ENCODE measurements at regions not wholly inside any gene's neighbourhood (a gene's known extent, or its start where the extent isn't known, plus 50 kb on each side); places are given as distances from the start of the nearest gene placed in this dataset.
A peak's percentile ranks its signal among the peaks of the same experiment; 100 is the strongest.

DNA sequence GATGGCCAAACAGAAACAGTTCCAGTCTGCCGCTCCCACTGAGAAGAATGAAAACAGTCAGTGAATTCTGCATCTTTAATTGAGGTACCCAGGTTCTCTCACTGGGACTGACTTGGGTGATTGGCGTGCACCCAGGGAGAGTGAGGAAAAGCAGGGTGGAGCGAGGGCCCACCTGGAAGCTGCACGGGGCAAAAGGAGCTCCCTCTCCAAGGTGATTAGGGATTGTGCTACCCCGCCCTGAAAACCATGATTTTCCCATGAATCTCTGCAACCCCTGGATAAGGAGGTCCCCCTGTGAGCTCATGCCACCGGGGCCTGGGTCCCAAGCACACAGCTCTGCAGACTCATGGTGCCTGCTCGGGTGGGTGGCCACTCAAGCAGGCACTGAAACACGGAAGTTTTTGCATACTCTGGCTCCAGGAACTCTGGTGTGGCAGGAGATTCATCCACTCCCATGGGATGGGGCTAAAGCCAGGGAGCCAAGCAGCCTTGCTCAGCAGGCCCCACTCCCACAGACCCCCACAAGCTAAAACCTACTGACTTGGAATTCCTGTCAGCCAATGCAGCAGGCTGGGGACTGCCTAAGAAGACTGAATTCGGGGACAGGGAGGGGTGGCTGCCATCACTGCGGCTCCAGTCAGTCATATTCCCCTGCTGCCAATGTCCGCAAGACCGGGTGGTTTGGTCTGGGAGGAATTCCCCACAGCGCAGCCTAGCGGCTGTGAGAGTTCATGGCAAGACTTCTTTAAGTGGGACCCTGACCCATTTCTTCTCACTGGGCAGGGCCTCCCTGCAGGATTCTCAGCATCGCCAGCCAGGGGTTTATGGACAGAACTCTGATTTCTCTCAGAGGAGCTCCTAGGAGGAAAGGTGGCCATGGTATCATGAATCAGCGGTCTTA, 652.2 kb upstream of the RGMB start:
- Histone ChIP-seq H3K9me3 (peaks cover 4% of the 10 kb centered on the region), H3K4me3 (no peak overlapping the region), H3K36me3 (no peaks in the 10 kb centered on the region), H3K27me3 (no peaks in the 10 kb centered on the region)
- no peak for DNase-seq

DNA sequence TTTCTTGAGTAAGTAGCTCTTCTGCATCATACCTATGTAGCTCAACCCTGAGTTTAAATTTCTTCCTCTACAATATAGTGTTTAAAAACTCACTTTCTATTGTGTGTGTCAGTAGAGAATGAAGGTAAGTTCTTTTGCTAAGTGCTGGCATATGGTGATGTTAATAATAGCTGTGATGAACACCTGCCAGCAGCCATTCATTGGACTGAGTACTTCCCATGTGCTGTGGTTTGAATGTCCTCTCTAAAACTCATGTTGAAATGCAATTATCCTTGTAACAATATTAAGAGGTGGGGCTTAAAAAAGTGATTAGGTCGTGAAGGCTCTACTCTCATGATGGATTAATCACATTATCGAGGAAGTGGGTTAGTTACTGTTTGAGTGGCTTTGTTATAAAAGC, 645.2 kb upstream of the RGMB start:
- Histone ChIP-seq H3K36me3 (no peaks in the 10 kb centered on the region), H3K9me3 (peaks cover 2% of the 10 kb centered on the region; the same call in 1 of the 2 replicates), H3K27me3 (no peaks in the 10 kb centered on the region), H3K4me3 (no peak overlapping the region)
- DNase-seq: no peak

DNA sequence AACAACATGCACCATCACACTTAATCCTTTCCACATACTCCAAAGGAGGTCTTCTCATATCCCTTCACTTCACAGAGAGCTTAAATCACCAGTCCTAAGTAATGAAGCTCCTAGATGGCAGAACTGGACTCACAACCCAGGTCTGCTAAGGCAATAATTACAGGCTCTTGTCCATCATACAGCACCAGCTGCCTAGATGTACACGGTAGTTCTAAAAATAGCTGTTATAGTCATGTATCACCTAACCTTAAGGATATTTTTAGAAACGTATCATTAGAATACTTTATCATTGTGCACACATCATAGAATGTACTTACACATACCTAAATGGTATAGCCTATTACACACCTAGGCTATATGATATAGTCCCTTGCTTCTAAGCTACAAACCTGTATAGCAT, 644.6 kb upstream of the RGMB start:
- Histone ChIP-seq H3K36me3 (no peaks in the 10 kb centered on the region), H3K4me3 (no peak overlapping the region), H3K9me3 (peaks cover 2% of the 10 kb centered on the region; the same call in 1 of the 2 replicates), H3K27me3 (no peaks in the 10 kb centered on the region)
- no peak for DNase-seq

DNA sequence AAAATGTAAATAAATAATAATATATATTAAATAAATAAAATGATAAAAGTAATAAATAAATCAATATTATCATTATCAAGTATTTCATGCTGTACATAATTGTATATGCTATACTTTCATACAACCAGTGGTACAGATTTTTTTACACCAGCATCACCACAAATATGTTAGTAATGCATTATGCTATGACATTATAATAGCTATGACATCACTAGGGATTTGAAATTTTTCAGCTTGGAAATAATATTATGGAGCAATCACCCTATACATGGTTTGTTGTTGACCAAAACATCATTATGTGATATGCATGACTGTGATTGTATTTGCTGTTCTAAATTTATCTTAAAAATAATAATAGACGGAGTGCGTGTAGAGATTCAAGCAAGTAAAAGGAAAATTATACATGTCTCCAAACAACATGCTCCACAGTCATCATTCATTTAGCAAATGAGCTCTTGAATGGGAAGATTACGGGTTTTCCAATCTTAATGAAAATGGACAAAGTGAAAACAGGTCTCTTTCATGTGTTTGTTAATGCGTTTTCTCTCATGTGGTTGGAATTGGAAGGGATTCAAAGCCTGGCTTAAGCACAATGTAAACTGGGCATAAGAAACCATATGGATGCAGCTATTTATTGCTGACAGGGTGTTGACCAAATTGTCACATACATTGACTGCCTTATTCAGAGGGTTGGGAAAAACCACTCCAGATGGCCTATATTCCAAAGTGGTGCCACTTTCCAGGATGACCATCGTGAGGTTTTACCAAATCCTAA, 643.0 kb upstream of the RGMB start:
- Histone ChIP-seq H3K4me3 (no peak overlapping the region), H3K36me3 (no peaks in the 10 kb centered on the region), H3K9me3 (no peaks in the 10 kb centered on the region), H3K27me3 (no peaks in the 10 kb centered on the region)
- no peak for DNase-seq

DNA sequence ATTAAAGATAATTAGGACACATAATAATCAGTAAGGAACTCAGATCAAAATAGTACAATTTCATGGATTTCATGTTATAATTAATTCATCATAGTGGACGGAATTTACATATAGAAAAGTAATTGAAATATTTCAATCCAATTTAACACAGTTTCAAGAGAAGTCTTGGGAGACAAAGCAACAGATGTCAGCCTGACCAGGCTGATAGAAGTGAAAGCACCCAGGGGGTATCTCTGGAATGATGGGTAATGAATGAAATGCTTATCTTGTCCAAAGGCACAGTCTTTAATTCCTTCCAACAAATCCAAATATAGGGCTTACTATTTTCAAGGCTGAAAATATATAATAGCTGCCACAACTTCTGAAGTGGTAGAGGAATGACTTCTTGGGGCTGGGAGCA, 629.3 kb upstream of the RGMB start:
- H3K9me3 ChIP-seq: peaks cover 2% of the 10 kb centered on the region; the same call in 1 of the 2 replicates
- H3K36me3 ChIP-seq: no peaks in the 10 kb centered on the region
- no peaks in the 10 kb centered on the region for H3K27me3 ChIP-seq
- DNase-seq: no peak
- H3K4me3 ChIP-seq: no peak overlapping the region

DNA sequence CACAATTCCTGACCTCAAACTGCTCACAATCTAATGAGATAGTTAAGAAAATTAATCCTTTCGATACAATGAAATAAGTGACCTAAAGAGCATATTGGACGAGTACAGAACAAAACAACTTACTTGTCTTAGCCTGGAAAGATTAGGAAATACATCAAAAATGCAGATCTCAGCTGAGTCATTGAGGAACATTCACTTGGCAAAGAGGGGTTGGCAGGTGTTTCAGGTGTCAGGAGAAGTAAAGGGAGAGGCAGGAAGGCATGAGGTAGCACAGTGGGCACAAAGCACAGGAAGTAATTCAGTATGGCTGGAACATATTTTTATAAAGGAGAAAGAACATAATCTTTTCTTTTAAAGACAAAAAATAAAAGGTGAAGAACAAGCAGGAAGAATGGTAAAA, 628.8 kb upstream of the RGMB start:
- DNase-seq: no peak
- H3K36me3 ChIP-seq: no peaks in the 10 kb centered on the region
- no peaks in the 10 kb centered on the region for H3K27me3 ChIP-seq
- no peak overlapping the region for H3K4me3 ChIP-seq
- H3K9me3 ChIP-seq: peaks cover 1% of the 10 kb centered on the region; the same call in 1 of the 2 replicates

DNA sequence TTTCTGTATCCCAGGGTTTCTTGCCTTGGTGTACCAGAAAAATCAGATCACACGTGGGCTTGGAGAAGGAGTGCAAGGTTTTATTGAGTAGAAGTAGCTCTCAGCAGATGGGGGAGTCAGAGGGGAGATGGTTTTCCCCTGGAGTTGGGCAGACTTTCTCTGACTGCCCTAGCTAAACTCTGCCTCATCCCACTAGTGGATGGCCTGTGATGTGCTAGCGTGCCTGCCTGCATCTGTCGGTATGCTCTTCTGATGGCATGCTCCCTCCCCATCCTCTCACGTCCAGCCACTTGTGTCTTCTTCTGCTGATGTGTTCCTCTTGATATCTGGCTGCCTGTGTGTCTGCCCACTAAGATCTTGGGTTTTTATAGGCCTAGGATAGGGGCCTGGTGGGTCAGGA, 616.1 kb upstream of the RGMB start:
- no peaks in the 10 kb centered on the region for H3K9me3 ChIP-seq
- no peak overlapping the region for H3K4me3 ChIP-seq
- no peaks in the 10 kb centered on the region for H3K27me3 ChIP-seq
- no peak for DNase-seq
- no peaks in the 10 kb centered on the region for H3K36me3 ChIP-seq

DNA sequence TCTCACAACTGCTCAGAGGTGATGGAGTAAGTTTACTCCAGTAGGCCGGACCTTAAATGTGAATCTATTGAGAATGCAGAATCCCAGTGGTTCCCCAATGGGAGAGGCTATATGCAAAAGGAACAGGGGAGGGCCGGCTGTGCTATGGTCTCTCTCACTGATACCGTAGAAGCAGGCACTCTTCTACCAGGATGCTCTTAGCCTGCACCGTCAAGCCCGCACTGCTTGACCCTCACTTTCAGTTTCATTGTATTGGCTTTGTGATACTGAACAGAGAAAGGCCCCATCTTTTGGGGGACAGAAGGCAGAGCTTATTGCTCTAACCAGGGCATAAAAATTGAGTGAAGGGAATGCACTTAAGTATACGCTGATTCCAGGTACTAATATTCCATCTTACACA, 615.0 kb upstream of the RGMB start:
- H3K9me3 ChIP-seq: no peaks in the 10 kb centered on the region
- H3K4me3 ChIP-seq: no peak overlapping the region
- no peaks in the 10 kb centered on the region for H3K36me3 ChIP-seq
- H3K27me3 ChIP-seq: no peaks in the 10 kb centered on the region
- DNase-seq: no peak

DNA sequence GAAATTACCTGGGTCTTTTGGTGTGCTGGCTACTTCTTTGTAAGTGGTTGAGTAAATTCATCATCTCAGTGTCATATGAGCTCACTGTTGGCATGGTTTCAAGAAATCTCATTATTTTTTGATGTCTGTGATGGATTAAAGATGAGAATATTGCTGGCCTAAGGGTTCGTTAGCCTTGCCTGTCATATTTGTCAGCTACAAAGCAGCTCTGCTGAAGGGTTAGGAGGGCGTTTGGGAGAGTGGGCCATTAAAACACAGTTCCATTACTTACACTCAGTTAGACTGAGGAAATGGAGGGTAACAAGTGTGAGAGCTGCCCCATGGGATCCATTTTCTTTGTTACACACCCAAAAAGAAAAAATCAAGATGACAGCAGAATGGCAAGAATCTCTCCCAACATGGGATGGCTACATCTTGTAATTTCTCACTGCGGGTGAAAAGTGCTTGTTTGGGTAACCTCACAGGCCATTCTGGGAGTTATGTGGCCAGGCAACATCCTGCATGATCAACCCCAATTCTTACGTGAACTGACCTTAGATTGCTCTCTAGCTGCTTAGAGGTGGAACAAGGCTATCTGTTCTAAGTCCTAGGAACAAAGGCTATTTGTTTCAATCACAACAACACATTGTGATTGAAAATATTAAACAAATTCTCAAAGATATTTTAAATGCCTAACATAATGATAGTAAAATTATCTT, 609.5 kb upstream of the RGMB start:
- Histone ChIP-seq H3K4me3 (no peak overlapping the region), H3K36me3 (no peaks in the 10 kb centered on the region), H3K9me3 (no peaks in the 10 kb centered on the region), H3K27me3 (no peaks in the 10 kb centered on the region)
- no peak for DNase-seq

DNA sequence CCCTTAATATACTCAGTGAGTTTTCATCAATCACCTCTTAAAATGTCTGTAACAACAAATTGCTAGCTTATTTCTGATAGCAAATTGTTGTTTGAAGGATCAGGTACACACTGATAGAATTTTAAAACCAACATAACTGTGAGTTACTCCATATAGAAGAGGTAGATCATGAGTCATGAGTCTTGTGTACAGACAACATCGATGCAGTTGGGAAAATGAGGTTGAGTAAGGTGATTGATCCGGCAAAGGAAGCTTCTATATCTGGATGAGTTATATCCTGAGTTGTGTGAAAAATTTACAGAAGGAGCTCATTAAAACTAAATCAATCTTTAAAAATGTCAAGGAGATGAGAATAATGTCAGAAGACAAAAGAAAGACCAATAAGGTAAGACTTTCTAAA, 604.6 kb upstream of the RGMB start:
- no peak for DNase-seq
- no peaks in the 10 kb centered on the region for H3K27me3 ChIP-seq
- H3K36me3 ChIP-seq: no peaks in the 10 kb centered on the region
- no peak overlapping the region for H3K4me3 ChIP-seq
- H3K9me3 ChIP-seq: no peaks in the 10 kb centered on the region

DNA sequence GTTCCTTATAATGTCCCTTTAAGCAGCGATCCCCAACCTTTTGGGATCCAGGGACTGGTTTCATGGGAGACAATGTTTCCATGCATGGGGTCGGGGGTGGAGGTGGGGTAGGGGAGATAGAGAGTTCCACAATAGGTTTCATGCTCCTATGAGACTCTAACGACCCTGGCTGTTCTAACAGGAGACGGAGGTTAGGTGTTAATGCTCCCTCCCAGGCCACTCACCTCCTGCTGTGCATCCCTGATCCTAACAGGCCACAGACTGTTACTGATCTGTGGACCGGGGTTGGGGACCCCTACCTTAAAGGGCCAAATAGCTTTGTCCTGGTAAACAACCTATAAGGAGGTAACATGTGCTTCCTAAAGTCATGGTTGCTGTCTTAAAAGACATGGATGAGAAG, 602.5 kb upstream of the RGMB start:
- DNase-seq: no peak
- H3K4me3 ChIP-seq: no peak overlapping the region
- H3K27me3 ChIP-seq: no peaks in the 10 kb centered on the region
- H3K36me3 ChIP-seq: no peaks in the 10 kb centered on the region
- no peaks in the 10 kb centered on the region for H3K9me3 ChIP-seq

DNA sequence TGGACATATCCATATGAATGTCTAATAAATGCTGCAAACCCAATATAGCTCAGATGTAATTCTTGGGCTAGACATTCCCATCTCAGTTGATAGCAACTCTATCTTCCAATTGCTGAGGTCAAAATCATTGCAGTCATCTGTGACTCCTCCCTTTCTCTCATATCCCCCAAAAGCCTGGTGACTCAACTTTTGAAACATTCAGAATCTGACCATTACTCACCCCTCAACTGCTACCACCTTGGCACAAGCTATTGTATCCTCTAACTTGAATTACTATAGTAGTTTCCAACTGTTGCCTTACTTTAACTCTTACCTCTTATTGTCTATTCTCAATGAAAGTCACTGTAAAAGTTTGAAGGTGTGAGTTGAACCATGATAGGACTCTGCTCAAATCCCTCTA, 600.1 kb upstream of the RGMB start:
- peak; percentile 47 for DNase-seq
- no peaks in the 10 kb centered on the region; the same call in 1 of the 2 replicates for H3K9me3 ChIP-seq
- no peaks in the 10 kb centered on the region for H3K36me3 ChIP-seq
- no peaks in the 10 kb centered on the region for H3K27me3 ChIP-seq
- no peak overlapping the region for H3K4me3 ChIP-seq

DNA sequence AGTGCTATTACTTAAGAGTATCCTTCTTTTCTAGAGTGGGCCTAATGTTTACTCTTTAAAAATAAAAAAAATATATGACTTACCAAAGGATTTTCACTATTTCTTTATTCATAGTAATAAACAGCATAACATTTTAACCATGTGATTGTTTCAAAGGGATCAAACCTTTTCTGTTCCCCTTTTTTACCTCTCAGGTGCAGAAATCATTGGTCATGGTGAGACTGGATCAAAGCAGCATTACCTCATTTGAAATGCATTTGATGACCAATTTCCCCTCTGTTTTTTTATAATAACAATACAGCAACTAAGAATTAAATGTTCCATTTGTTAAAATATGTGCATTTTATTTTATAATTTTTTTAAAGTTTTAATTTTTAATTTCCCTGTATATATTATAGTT, 598.0 kb upstream of the RGMB start:
- Histone ChIP-seq H3K36me3 (no peaks in the 10 kb centered on the region), H3K4me3 (no peak overlapping the region), H3K27me3 (no peaks in the 10 kb centered on the region), H3K9me3 (no peaks in the 10 kb centered on the region; the same call in 1 of the 2 replicates)
- DNase-seq: no peak

DNA sequence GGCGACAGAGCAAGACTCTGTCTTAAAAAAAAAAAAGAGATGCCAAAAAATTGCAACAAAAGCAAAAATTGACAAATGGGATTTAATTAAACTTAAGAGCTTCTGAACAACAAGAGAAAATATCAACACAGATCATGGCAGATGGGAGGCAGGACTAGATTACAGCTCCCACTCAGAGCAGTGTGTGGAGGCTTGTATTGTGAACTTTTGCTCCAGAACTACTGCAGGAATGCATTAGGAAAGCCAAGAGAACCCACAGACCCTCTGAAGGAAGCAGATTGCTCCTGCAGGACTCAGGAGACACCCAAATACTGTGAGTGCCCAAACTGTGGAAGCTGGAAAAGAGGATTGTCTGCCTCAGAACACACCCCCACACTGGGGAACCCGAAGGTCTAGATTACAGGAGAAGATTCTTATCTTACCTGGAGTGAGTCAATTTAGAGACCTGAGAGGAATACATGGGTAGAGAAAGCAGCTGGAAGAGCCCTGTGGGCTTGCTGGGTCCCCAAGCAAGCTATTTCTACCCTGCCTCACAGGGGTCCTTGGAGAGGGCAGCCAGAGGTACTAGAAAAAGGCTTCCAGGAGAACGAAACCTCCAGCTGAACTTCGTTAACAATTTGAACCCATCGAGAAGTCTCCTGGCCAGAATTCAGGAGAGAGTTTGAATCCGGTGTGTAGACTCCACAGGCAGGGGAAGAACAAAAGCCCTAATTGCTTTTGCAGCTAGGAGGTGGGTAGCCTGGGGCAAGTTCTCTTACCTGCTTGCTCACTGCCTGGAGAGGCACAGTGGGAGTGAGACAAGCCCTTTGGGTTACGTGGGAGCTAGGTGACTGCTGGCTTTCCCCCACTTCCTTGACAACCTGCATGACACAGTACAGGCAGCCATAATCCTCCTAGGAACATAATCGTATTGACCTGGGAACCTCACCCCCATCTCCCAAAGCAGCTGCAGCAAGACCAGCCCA, 593.4 kb upstream of the RGMB start:
- no peak overlapping the region for H3K4me3 ChIP-seq
- H3K36me3 ChIP-seq: no peaks in the 10 kb centered on the region
- H3K9me3 ChIP-seq: peaks cover 14% of the 10 kb centered on the region
- no peak for DNase-seq
- no peaks in the 10 kb centered on the region for H3K27me3 ChIP-seq

DNA sequence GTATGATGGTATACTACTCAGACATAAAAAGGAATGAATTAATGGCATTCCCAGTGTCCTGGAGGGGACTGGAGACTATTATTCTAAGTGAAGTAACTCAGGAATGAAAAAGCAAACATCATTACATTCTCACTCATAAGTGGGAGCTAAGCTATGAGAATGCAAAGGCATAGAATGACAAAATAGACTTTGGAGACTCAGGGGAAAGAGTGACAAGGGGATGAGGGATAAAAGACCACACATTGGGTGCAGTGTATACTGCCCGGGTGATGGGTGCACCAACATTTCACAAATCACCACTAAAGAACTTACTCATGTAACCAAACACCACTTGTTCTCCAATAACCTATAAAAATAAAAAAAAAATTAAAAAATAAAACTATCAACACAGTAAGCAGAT, 587.3 kb upstream of the RGMB start:
- Histone ChIP-seq H3K36me3 (no peaks in the 10 kb centered on the region), H3K4me3 (no peak overlapping the region), H3K27me3 (no peaks in the 10 kb centered on the region), H3K9me3 (peaks cover 12% of the 10 kb centered on the region)
- no peak for DNase-seq

DNA sequence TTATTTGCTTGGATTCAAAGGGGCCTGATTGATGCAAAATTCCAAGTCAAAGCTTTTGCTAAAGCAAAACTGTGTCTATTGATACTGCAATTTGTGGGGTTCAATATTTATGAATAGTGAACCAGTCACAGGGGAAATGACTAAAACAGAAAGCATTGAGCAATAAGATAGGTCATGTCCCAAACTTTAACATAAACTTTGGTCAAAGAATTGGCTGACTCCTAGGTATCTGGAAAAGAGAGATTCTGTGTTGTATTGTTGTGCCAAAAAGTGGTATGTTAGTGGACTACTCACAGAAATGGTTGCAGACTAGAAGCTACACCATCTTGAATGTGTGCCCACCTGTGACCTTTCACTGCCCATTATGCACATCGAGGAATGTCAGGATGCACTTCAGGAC, 585.5 kb upstream of the RGMB start:
- DNase-seq: no peak
- Histone ChIP-seq H3K36me3 (no peaks in the 10 kb centered on the region), H3K27me3 (no peaks in the 10 kb centered on the region), H3K4me3 (no peak overlapping the region), H3K9me3 (peaks cover 7% of the 10 kb centered on the region)

Data from MG63 (cell line).